Left ventricle myocardium inferior (tissue), 1 donor: ENCODE measurements at regions not wholly inside any gene's neighbourhood (a gene's known extent, or its start where the extent isn't known, plus 50 kb on each side); places are given as distances from the start of the nearest gene placed in this dataset.

ENCODE experiments used
- DNase-seq: peaks from one replicate; pipeline ENCODE4 v3.0.0-alpha.2; 2020
- H3K27ac ChIP-seq: fragments of 200-600 bp; replicated peaks from 2 replicates; pipeline ENCODE4 v1.8.0; 2021
- H3K27me3 ChIP-seq: fragments of 200-600 bp; 2 replicates; pipeline ENCODE4 v1.8.0; 2021; ENCODE audit warnings: low read depth
- H3K36me3 ChIP-seq: fragments of 200-600 bp; 2 replicates; pipeline ENCODE4 v1.8.0; 2021
- H3K4me1 ChIP-seq: fragments of 200-600 bp; 2 replicates; pipeline ENCODE4 v1.8.0; 2021
- H3K4me3 ChIP-seq: fragments of 200-600 bp; 2 replicates; pipeline ENCODE4 v1.8.0; 2021; ENCODE audit warnings: mild to moderate bottlenecking, moderate library complexity
- H3K9me3 ChIP-seq: fragments of 200-600 bp; replicated peaks from 2 replicates; pipeline ENCODE4 v1.8.0; 2021
- intact Hi-C: fragments of 100-400 bp; cut with micrococcal nuclease; formaldehyde crosslinking; loops from one replicate; pipeline ENCODE4 v1.11.0; 2022
- TF ChIP-seq, protein P1 (sequence below): fragments of 200-600 bp; IDR thresholded peaks from 2 replicates; pipeline ENCODE4 v1.8.0; 2021; ENCODE audit warnings: antibody characterized with exemption, mild to moderate bottlenecking, borderline replicate concordance
- donor health status: DM: no; HTN: yes; CAD: no; lungs with severe emphysema.

DNA sequence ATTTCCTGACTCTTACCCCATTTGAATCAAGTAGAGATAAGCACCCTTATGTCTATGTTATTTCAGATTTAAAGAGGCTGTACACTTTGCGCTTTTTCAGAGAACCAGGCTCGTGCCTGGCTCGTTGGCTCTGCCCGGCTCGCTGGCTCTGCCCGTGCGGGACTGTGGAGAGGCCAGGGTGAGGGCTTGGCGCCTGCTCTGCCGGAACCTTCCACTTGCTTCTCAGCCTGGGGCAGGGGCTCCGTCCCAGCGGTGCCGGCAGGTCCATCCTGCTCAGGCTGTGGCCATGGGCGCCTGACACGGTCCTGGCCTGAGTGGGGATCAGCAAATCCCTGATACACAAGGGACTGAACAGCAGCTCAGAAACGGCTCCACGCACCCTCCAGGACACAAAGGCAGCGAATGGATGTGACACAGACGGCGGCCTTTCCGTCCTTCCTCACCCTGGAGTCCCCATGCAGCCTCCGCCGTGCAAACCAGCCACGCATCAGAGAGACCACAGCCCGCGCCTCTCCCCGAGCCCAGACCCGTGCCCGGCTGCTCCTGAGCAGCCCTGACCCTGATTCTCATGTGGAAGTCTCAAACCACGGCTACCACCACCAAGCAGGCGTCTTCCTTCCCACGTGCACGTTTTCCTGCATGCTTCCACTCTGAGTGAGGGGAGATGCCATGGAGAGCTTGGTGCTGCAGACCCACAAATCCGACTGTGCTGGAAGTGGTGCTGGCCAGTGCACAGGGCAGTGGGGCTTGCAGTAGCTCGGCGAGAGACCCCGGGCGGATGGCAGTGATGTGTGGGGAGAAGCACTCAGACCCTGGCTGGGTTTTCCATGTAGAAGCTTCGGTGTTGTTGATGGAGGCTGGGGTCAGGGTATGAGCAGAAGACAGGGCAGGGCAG is 233.9 kb downstream of the ERMARD start:
- intact Hi-C loops, result no loop called here

DNA sequence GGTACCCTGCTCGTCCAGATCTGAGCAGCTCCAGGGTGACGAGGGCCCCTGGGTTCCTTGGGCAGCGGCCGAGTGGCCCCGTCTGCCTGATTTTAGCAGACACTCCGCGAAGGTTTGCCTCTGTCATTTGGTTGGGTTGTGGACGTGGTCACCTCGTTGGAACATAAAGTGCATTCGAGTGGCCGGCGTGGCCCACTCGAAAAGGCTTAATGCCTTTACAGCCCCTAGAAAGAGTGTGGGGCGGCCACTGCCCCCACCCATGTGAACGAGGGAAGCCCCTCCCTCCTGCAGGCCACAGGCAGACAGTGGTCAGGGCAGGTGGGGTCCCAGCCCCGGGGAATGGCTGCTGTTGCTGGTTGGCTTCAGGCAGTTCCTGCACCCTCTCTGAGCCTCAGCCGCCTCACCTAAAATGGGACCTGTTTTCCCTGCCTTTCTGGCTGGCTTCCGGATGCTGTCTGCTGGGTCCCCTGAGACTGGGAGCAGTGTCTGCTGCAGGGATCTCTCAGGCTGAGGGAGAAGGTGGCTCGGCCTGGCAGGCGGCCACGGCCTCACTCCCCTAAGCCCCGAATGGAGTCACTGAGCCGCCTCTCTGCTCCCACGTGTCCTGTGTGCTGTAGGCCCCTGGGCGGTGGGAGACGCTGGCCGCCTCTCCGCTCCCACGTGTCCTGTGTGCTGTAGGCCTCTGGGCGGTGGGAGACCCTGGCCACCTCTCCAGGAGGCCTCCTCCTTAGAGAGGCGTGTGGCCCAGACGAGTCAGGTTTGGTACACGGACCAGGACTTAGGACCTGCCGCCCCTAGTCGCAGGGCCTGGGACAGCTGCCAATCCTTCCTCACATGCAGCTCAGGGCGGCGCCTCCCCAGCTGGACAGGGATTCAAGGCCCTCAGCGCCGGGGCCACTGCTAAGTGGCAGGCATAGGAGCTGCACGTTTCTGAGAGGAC is 233.0 kb downstream of the ERMARD start:
- H3K4me3 ChIP-seq, result no peak overlapping the region
- peak; percentile 9 for DNase-seq

More for the DNA sequence above, 233.9 kb downstream of the ERMARD start:
- no peak overlapping the region for H3K27ac ChIP-seq
- no peaks in the 10 kb centered on the region for H3K36me3 ChIP-seq
- no peak overlapping the region for H3K4me3 ChIP-seq
- H3K9me3 ChIP-seq, result no peaks in the 10 kb centered on the region
- H3K4me1 ChIP-seq, result peaks cover 1% of the 10 kb centered on the region
- TF ChIP-seq, protein P1, sequence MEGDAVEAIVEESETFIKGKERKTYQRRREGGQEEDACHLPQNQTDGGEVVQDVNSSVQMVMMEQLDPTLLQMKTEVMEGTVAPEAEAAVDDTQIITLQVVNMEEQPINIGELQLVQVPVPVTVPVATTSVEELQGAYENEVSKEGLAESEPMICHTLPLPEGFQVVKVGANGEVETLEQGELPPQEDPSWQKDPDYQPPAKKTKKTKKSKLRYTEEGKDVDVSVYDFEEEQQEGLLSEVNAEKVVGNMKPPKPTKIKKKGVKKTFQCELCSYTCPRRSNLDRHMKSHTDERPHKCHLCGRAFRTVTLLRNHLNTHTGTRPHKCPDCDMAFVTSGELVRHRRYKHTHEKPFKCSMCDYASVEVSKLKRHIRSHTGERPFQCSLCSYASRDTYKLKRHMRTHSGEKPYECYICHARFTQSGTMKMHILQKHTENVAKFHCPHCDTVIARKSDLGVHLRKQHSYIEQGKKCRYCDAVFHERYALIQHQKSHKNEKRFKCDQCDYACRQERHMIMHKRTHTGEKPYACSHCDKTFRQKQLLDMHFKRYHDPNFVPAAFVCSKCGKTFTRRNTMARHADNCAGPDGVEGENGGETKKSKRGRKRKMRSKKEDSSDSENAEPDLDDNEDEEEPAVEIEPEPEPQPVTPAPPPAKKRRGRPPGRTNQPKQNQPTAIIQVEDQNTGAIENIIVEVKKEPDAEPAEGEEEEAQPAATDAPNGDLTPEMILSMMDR, result no peak
- DNase-seq, result peak; percentile 6
- H3K27me3 ChIP-seq, result peaks cover 14% of the 10 kb centered on the region

DNA sequence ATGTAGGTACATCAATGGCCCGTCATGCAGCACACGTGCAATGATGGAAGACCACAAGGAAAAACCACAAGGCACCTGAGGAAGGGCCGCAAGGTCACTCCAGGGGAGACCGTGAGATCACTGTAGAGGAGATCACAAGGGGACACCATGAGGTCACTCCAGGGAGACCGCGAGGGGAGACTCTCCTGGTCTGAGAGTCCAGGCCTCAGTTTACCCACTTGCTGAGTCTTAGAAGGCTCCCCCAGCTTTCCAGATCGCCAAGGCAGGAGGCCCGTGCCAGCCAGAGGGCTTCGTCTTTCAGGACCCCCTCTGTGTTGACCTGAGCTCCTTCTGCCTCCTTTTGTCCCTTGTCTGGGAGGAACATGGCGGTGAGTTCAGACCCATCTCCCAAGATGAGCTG is 232.2 kb downstream of the ERMARD start:
- H3K27ac ChIP-seq, result no peak overlapping the region
- no peaks in the 10 kb centered on the region for H3K36me3 ChIP-seq
- no peaks in the 10 kb centered on the region for H3K9me3 ChIP-seq
- H3K27me3 ChIP-seq, result peaks cover 14% of the 10 kb centered on the region
- TF ChIP-seq, protein P1, result no peak
- no peak overlapping the region for H3K4me3 ChIP-seq
- no peak for DNase-seq
- H3K4me1 ChIP-seq, result no peaks in the 10 kb centered on the region
- intact Hi-C loops, result no loop called here

More for the DNA sequence above, 233.0 kb downstream of the ERMARD start:
- Histone ChIP-seq H3K27me3 (peaks cover 14% of the 10 kb centered on the region), H3K9me3 (no peaks in the 10 kb centered on the region), H3K4me1 (no peaks in the 10 kb centered on the region), H3K36me3 (no peaks in the 10 kb centered on the region), H3K27ac (no peak overlapping the region)
- TF ChIP-seq, protein P1, result no peak
- intact Hi-C loops, result no loop called here

DNA sequence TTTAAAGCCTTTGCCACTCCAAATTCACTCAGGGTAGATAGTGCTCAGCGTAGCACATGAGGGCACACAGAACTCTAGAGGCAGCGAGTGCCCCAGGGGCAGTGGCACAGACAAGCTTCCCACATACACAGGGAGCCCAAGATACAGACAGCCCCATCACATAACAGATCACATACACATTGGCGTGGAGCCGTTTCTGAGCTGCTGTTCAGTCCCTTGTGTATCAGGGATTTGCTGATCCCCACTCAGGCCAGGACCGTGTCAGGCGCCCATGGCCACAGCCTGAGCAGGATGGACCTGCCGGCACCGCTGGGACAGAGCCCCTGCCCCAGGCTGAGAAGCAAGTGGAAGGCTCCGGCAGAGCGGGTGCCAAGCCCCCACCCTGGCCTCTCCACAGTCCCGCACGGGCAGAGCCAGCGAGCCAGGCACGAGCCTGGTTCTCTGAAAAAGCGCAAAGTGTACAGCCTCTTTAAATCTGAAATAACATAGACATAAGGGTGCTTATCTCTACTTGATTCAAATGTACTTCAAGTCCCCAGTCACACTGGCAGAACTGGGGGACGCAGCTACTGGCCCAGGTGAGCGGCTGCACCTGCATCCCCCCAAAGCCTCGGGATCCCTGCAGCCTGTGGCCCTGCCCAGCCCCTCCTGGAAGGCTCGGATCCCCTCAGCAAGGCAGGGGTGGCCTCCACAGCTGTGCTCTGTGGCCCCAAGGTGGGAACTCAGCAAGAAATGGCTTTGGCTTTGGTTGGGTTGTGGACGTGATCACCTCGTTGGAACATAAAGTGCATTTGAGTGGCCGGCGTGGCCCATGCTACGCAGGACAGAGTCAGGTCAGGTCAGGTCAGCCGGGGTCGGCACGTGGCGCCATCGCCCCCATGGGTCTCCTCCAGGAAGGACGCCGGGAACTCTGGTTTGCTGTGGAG is 231.3 kb downstream of the ERMARD start:
- H3K27me3 ChIP-seq, result peaks cover 22% of the 10 kb centered on the region
- H3K27ac ChIP-seq, result no peak overlapping the region
- TF ChIP-seq, protein P1, result no peak
- no peak overlapping the region for H3K4me3 ChIP-seq
- no peaks in the 10 kb centered on the region for H3K4me1 ChIP-seq
- intact Hi-C loops, result no loop called here
- DNase-seq, result no peak
- H3K9me3 ChIP-seq, result no peaks in the 10 kb centered on the region
- no peaks in the 10 kb centered on the region for H3K36me3 ChIP-seq
